Pancreas (tissue), 10 donors: ENCODE measurements at regions not wholly inside any gene's neighbourhood (a gene's known extent, or its start where the extent isn't known, plus 50 kb on each side); places are given as distances from the start of the nearest gene placed in this dataset.

Experiments
- ATAC-seq, 4 donors: fragments of 200-7000 bp; cut with Tn5 transposase; one replicate each; pipeline versions ENCODE4 v1.8.0 to v1.9.1; 2020; ENCODE audit warnings: mild to moderate bottlenecking in 4 of 4, moderate library complexity in 4 of 4
- DNase-seq, 6 donors: peaks; one replicate each; pipeline ENCODE4 v3.0.0-alpha.2; 2020
- FAIRE-seq: peaks from 2 replicates; lab custom pipeline; 2012; peaks lifted over from hg19 to GRCh38; lab: Jason Lieb, UNC
- H3K27ac ChIP-seq, 4 donors: fragments of 200-600 bp; sonication (generic); 1 replicate in 3 of 4; 2 replicates in 1 of 4; pipeline versions ENCODE4 v1.5.0 to v1.8.0; 2020
- H3K27me3 ChIP-seq, 4 donors: fragments of 200-600 bp; one replicate each; pipeline ENCODE4 v1.8.0; 2021
- H3K36me3 ChIP-seq, 3 donors: fragments of 200-600 bp; sonication (generic) in 1 of 3; one replicate each; pipeline versions ENCODE4 v1.5.0 to v1.8.0; 2020 to 2021
- H3K4me1 ChIP-seq, 3 donors: fragments of 200-600 bp; one replicate each; pipeline ENCODE4 v1.8.0; 2021
- H3K4me3 ChIP-seq, 4 donors: fragments of 200-600 bp; sonication (generic) in 2 of 4; one replicate each; pipeline versions ENCODE4 v1.5.0 to v1.8.0; 2020 to 2021
- H3K9me3 ChIP-seq, 4 donors: fragments of 200-600 bp; one replicate each; pipeline ENCODE4 v1.8.0; 2021
- WGBS, 2 donors: extraction: QIAGEN DNeasy Blood & Tissue Kit; methylation state at CpG; one replicate each; pipeline ENCODE4 v1.1.7; 2013; 5-methylcytosine and 5-hydroxymethylcytosine counted together
- intact Hi-C, 3 donors: fragments of 100-400 bp; cut with DNase I; formaldehyde crosslinking; loops; one replicate each; pipeline versions ENCODE4 v1.11.1 to v1.14.2; 2022
- TF ChIP-seq, protein P1 (sequence below), 4 donors: fragments of 200-600 bp; sonication (generic) in 3 of 4; IDR thresholded peaks; one replicate each; pipeline versions ENCODE4 v1.5.0 to v1.8.0; 2021; ENCODE audit warnings: antibody characterized with exemption in 4 of 4
- donor health status: healthy with polysubstance abuse.
- donor health status: DM: no; HTN: no; CAD: no; lungs with moderate emphysema.
- donor health status: DM: no; HTN: no; CAD: no.
- donor health status: control.
- donor health status: control.
- donor health status: Bipolar disorder and iron deficiency.
- donor health status: DM: yes; HTN: yes; CAD: no.
- donor health status: DM: no; HTN: no; CAD: no.
- donor health status: DM: no; HTN: no; CAD: no.
- donor health status: DM: yes; HTN: yes; CAD: no.

DNA sequence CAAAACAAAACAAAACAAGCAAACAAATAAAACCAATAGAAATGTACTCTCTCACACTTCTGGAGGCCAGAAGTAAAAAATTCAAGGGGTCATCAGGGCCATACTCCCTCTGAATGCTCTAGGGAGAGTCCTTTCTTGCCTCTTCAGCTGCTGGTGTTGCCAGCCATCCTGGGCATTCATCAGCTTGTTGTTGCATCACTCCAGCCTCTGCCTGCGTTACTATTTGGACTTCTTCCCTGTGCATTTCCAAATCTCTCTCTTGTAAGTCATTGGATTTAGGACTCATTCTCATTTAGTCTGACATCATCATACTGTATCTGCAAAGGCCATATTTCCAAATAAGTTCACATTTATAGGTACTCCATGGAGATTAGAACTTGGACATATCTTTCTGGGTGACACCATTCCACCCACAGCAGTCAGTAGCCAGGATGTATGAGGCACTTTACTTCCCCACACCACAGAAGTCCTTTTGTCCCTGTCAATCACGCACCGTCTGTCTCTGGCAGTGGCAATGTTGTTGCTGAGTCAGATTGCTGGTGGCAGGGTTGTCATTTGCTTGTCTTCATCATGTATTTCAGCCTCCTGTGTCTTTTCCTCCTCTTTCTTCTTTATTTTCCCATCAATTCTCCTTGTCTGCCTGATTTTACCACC, 151.0 kb upstream of the KCNJ6 start:
- no peaks in the 10 kb centered on the region for H3K36me3 ChIP-seq
- FAIRE-seq (no peak), ATAC-seq (no peak), DNase-seq (no peak)
- TF ChIP-seq, protein P1, sequence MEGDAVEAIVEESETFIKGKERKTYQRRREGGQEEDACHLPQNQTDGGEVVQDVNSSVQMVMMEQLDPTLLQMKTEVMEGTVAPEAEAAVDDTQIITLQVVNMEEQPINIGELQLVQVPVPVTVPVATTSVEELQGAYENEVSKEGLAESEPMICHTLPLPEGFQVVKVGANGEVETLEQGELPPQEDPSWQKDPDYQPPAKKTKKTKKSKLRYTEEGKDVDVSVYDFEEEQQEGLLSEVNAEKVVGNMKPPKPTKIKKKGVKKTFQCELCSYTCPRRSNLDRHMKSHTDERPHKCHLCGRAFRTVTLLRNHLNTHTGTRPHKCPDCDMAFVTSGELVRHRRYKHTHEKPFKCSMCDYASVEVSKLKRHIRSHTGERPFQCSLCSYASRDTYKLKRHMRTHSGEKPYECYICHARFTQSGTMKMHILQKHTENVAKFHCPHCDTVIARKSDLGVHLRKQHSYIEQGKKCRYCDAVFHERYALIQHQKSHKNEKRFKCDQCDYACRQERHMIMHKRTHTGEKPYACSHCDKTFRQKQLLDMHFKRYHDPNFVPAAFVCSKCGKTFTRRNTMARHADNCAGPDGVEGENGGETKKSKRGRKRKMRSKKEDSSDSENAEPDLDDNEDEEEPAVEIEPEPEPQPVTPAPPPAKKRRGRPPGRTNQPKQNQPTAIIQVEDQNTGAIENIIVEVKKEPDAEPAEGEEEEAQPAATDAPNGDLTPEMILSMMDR (IDR thresholded peaks at IDR 0.05): no peak
- no peaks in the 10 kb centered on the region for H3K4me1 ChIP-seq
- no peak overlapping the region for H3K27ac ChIP-seq
- no peaks in the 10 kb centered on the region for H3K9me3 ChIP-seq
- H3K4me3 ChIP-seq: no peak overlapping the region
- no peaks in the 10 kb centered on the region for H3K27me3 ChIP-seq
- WGBS, 2 donors: 53 to 70% methylated on average over 3 of the region's 3 CpGs
- intact Hi-C loops: no loop called here

DNA sequence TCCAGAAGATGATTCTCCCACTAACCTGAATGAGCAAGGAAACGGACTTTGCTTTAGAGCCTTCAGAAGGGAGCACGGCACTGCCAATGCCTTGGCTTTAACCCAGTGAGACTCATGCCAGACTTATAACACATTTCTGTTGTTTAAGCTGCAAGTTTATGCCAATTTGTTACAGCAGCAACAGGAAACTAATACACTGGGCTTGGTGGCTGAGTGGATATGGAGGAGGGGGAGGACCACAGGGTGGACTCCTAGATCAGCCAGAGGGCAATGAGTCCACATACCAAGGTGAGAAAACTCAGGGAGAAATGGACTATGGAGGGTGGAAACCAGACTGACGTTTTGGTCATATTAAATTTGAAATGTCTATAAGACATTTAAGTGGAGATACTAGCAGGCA, 156.2 kb upstream of the KCNJ6 start:
- no peak for ATAC-seq

DNA sequence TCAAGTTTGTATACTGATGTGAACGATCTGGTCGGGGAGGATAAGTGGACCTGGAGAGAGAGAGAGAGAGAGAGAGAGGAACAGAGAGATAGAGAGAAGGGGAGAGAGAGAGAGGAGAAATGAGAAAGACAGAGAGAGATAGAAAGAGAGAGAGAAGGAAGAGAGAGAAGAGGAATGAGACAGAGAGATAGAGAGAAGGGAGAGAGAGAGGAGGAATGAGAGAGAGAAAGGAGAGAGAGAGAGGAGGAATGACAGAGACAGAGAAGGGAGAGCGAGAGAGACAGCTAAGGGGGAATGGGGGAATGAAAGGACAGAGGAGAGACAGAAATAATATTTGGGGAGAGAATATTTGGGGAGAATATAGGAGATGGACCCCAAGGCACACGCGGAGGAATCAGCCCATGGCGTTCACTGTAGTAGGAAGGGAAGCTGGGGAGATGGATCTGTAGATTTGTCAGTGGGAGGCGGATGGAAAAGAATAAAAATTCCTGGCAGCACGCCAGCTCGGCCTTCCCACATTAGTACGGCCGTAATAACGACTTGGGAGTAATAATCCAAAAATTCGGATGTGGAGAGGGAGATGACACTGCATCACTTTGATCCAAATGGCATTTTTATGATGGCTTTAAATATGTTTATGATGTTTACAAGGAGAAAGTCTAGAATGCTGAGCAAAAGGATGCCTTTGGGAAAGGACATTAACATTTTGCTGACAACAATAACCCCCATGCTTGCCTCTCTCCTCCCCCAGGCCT, 159.8 kb upstream of the KCNJ6 start:
- TF ChIP-seq, protein P1 (IDR thresholded peaks at IDR 0.05): no peak
- no peak for DNase-seq
- Histone ChIP-seq H3K27me3 (no peaks in the 10 kb centered on the region), H3K36me3 (no peaks in the 10 kb centered on the region), H3K27ac (no peak overlapping the region), H3K4me1 (no peaks in the 10 kb centered on the region), H3K4me3 (no peak overlapping the region), H3K9me3 (no peaks in the 10 kb centered on the region)
- no peak for FAIRE-seq
- WGBS, 2 donors: 61 to 72% methylated on average over 13 of the region's 13 CpGs
- no peak for ATAC-seq
- intact Hi-C loops: no loop called here

More for the DNA sequence above, 156.2 kb upstream of the KCNJ6 start:
- no peak overlapping the region for H3K4me3 ChIP-seq
- no peaks in the 10 kb centered on the region for H3K4me1 ChIP-seq
- no peak overlapping the region for H3K27ac ChIP-seq
- intact Hi-C loops: no loop called here
- H3K36me3 ChIP-seq: no peaks in the 10 kb centered on the region
- TF ChIP-seq, protein P1 (IDR thresholded peaks at IDR 0.05): no peak
- 52 to 67% methylated on average over 3 of the region's 3 CpGs for WGBS, 2 donors
- H3K9me3 ChIP-seq: no peaks in the 10 kb centered on the region
- DNase-seq: no peak
- FAIRE-seq: no peak
- no peaks in the 10 kb centered on the region for H3K27me3 ChIP-seq

DNA sequence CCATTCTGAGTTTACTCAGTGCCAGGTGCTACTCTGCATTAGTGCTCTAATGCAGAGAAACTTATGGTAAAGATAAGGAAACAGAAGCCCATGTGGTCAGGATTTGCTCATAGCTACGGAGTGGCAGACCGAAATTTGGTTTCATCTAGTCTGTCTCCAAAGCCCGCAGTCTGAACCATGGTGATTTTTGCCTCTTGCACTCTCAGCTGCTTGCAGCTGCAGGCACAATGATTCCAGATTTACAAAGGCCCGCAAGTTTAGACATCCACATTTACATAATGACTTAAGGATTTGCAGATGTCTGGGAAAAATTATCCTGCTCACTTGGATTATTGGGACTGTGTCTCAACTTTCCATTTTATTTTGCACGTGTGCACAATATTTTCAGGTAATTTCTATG, 161.3 kb upstream of the KCNJ6 start:
- Histone ChIP-seq H3K4me1 (no peaks in the 10 kb centered on the region), H3K4me3 (no peak overlapping the region), H3K27ac (no peak overlapping the region), H3K36me3 (no peaks in the 10 kb centered on the region), H3K9me3 (no peaks in the 10 kb centered on the region), H3K27me3 (no peaks in the 10 kb centered on the region)
- TF ChIP-seq, protein P1 (IDR thresholded peaks at IDR 0.05): no peak
- DNase-seq: no peak
- intact Hi-C loops: no loop called here
- no peak for FAIRE-seq
- ATAC-seq: no peak
- WGBS, 2 donors: 77 to 83% methylated on average over 5 of the region's 5 CpGs

DNA sequence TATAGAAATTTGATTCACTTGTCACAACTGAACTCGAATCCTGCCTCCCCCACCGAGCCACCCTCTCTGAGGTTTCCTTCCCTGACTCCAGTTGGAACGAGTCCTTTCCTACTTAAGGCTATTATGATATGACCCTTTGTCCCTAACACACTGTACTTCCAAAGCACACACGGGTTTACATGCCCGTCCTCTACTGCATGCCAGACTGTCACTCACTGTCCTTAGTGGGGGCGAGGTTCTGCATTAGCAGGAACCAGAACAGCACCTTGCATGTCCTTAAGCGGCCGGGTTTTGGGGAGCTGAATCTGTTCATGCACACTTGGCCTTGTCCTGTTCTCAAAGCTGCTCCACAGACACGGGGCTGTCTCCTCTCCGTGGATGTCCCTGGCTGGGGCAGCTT, 164.6 kb upstream of the KCNJ6 start:
- H3K27ac ChIP-seq: no peak overlapping the region
- no peak overlapping the region for H3K4me3 ChIP-seq
- no peaks in the 10 kb centered on the region for H3K36me3 ChIP-seq
- no peaks in the 10 kb centered on the region for H3K4me1 ChIP-seq
- 68 to 69% methylated on average over 10 of the region's 10 CpGs for WGBS, 2 donors
- DNase-seq (no peak), FAIRE-seq (no peak), ATAC-seq (no peak)
- TF ChIP-seq, protein P1 (IDR thresholded peaks at IDR 0.05): no peak
- no peaks in the 10 kb centered on the region for H3K27me3 ChIP-seq
- intact Hi-C loops: no loop called here
- no peaks in the 10 kb centered on the region for H3K9me3 ChIP-seq
